K562 (cell line): ENCODE measurements at regions not wholly inside any gene's neighbourhood (a gene's known extent, or its start where the extent isn't known, plus 50 kb on each side); places are given as distances from the start of the nearest gene placed in this dataset.

Experiments
- ATAC-seq: fragments of 200-7000 bp; cut with Tn5 transposase; 3 replicates; pipeline ENCODE4 v1.9.1; 2020; ENCODE audit warnings: moderate library complexity
- BruUV-seq: library from RNA; stranded (reverse); fragments of 400-500 nt; replicated peaks from 2 replicates; lab custom pipeline; 2021; lab: Mats Ljungman, UMichigan
- CTCF ChIA-PET: fragments of 300-600 bp; formaldehyde crosslinking; extraction: SDS; loops from one replicate; lab custom pipeline; 2021; ENCODE audit warnings: low intra/inter-chr PET ratio; lab: Yijun Ruan, JAX
- POLR2A ChIA-PET: fragments of 300-600, 350-650 bp; sonication (Branson Sonifier 250); formaldehyde crosslinking; extraction: SDS; loops from one replicate; lab custom pipeline; 2021; ENCODE audit warnings: antibody characterized with exemption, inconsistent platforms; lab: Yijun Ruan, JAX
- DNase-seq, 4 experiments: peaks; one replicate each; pipeline versions ENCODE4 v3.0.0 to v3.0.0-alpha.2; 2011 to 2018; ENCODE audit warnings: low spot score in 3 of 4, mixed read lengths in 3 of 4; ENCODE audit errors: extremely low read depth in 1 of 4
- FAIRE-seq: peaks from 2 replicates; lab custom pipeline; 2011; peaks lifted over from hg19 to GRCh38; lab: Jason Lieb, UNC
- H2AFZ ChIP-seq: 2 replicates; pipeline ENCODE4 v1.6.0; 2011; ENCODE audit warnings: low read depth, low read length, control low read depth, inconsistent platforms
- H3K27ac ChIP-seq: fragments of 200-600 bp; 3 replicates; pipeline ENCODE4 v1.8.0; 2011; ENCODE audit warnings: low read depth, mild to moderate bottlenecking, control low read depth, inconsistent platforms, low read length, moderate library complexity, mixed read lengths; ENCODE audit errors: extremely low read depth
- H3K27me3 ChIP-seq, 2 experiments: fragments of 300-600 bp in 1 of 2; 2 replicates in 1 of 2; 3 replicates in 1 of 2; pipeline versions ENCODE4 v1.6.0 to v1.8.0; 2011; ENCODE audit warnings: inconsistent platforms in 2 of 2, low read length in 2 of 2, mild to moderate bottlenecking in 1 of 2, mixed read lengths in 1 of 2, moderate library complexity in 1 of 2; ENCODE audit not compliant: control insufficient read depth in 2 of 2, insufficient read depth in 2 of 2
- H3K36me3 ChIP-seq: fragments of 300-600 bp; 3 replicates; pipeline ENCODE4 v1.8.0; 2011; ENCODE audit warnings: mild to moderate bottlenecking, low read length, inconsistent platforms; ENCODE audit not compliant: control insufficient read depth, insufficient read depth
- H3K4me1 ChIP-seq, 2 experiments: fragments of 200-600 bp in 1 of 2; replicated peaks in 1 of 2; 2 replicates in 1 of 2; 3 replicates in 1 of 2; pipeline versions ENCODE4 v1.5.1 to v1.8.0; 2011; ENCODE audit warnings: inconsistent platforms in 2 of 2, low read length in 2 of 2, mild to moderate bottlenecking in 1 of 2, mixed read lengths in 1 of 2, moderate library complexity in 1 of 2; ENCODE audit not compliant: control insufficient read depth in 2 of 2, insufficient read depth in 2 of 2
- H3K4me2 ChIP-seq: 2 replicates; pipeline ENCODE4 v1.6.1; 2011; ENCODE audit warnings: low read length, control low read depth, inconsistent platforms, mixed read lengths; ENCODE audit not compliant: insufficient read depth
- H3K4me3 ChIP-seq: fragments of 200-600 bp; sonication (generic), shearing (Covaris generic); 2 replicates; pipeline ENCODE4 v1.5.1; 2016; ENCODE audit warnings: control low read depth, inconsistent platforms
- H3K79me2 ChIP-seq: fragments of 200-600 bp; 3 replicates; pipeline ENCODE4 v1.8.0; 2011; ENCODE audit warnings: low read length, inconsistent platforms; ENCODE audit not compliant: control insufficient read depth, insufficient read depth
- H3K9ac ChIP-seq, 2 experiments: 2 replicates each; pipeline versions ENCODE4 v1.6.0 to v1.6.1; 2011; ENCODE audit warnings: low read depth in 2 of 2, low read length in 2 of 2, control low read depth in 1 of 2, inconsistent platforms in 1 of 2, mild to moderate bottlenecking in 1 of 2, mixed read lengths in 1 of 2; ENCODE audit not compliant: insufficient read depth in 1 of 2
- H3K9me1 ChIP-seq: one replicate; pipeline ENCODE4 v1.6.0; 2011; ENCODE audit warnings: inconsistent platforms, mild to moderate bottlenecking, low read length, moderate library complexity; ENCODE audit not compliant: control insufficient read depth, insufficient read depth
- H3K9me3 ChIP-seq: replicated peaks from 2 replicates; pipeline ENCODE4 v1.5.1; 2011; ENCODE audit warnings: low read depth, low read length, inconsistent platforms; ENCODE audit not compliant: control insufficient read depth, insufficient read depth
- H4K20me1 ChIP-seq: replicated peaks from 2 replicates; pipeline ENCODE4 v1.6.1; 2011; ENCODE audit warnings: low read length, inconsistent platforms, mixed read lengths; ENCODE audit not compliant: control insufficient read depth, insufficient read depth
- ATF2 ChIP-seq: sonication (generic); formaldehyde crosslinking; IDR thresholded peaks from 2 replicates; pipeline ENCODE4 v1.8.1; 2022; ENCODE audit warnings: missing genetic modification reagents
- CHD1 ChIP-seq: fragments of 200-600 bp; sonication (generic); IDR thresholded peaks from one replicate; pipeline ENCODE4 v1.6.1; 2012; ENCODE audit warnings: mild to moderate bottlenecking, moderate library complexity, low read length, inconsistent platforms
- HNRNPK ChIP-seq: fragments of 200-400 bp; formaldehyde crosslinking; IDR thresholded peaks from one replicate; pipeline ENCODE4 v1.6.1; 2018; ENCODE audit warnings: mild to moderate bottlenecking, low read depth, low read length; ENCODE audit not compliant: poor library complexity, severe bottlenecking
- MLX ChIP-seq, 2 experiments: fragments of 450-650 bp in 1 of 2; sonication (generic) in 1 of 2; formaldehyde crosslinking; conservative IDR thresholded peaks; 2 replicates each; pipeline versions ENCODE4 v1.4.0 to v1.8.1; 2020 to 2022; ENCODE audit warnings: mild to moderate bottlenecking in 1 of 2, missing genetic modification reagents in 1 of 2
- PML ChIP-seq: IDR thresholded peaks from 2 replicates; pipeline ENCODE4 v1.6.1; 2012; ENCODE audit warnings: low read length, inconsistent platforms
- ZBTB2 ChIP-seq: fragments of 450-650 bp; IDR thresholded peaks from 2 replicates; pipeline ENCODE4 v1.6.1; 2016; ENCODE audit warnings: antibody characterized with exemption
- WGBS: fragments of 100-300 bp; shearing (Covaris generic); methylation state at CpG from one replicate; pipeline ENCODE4 v1.1.6; 2016; ENCODE audit warnings: low coverage, mixed read lengths; ENCODE audit not compliant: insufficient coverage; ENCODE audit errors: missing lambda C conversion rate; 5-methylcytosine and 5-hydroxymethylcytosine counted together
- in situ Hi-C: fragments of 300-500 bp; cut with MboI; formaldehyde crosslinking; loops from 4 replicates; pipeline ENCODE4 v1.15.0; 2018; ENCODE audit warnings: inconsistent platforms, mixed read lengths
- intact Hi-C: fragments of 100-400 bp; cut with micrococcal nuclease; formaldehyde crosslinking; loops from 2 replicates; pipeline ENCODE4 v1.14.2; 2022

- ChIA-PET POLR2A (interaction anchor here (0.6 kb wide), 1 partner anchor 1624 kb away, joined by 3 read pairs; no protein-coding TSS in a partner anchor), CTCF (no interaction called here)
- Histone ChIP-seq H3K36me3 (no peaks in the 10 kb centered on the region), H3K9me1 (no peaks in the 10 kb centered on the region), H2AFZ (no peak overlapping the region), H3K9me3 (0 out of 2 replicates have a peak, but pooled peaks cover 1% of the 10 kb centered on the region), H3K4me2 (no peak overlapping the region), H3K27me3 (no peaks in the 10 kb centered on the region), H3K79me2 (no peaks in the 10 kb centered on the region), H3K4me3 (no peak overlapping the region), H3K27ac (no peak overlapping the region), H3K4me1 (no peaks in the 10 kb centered on the region), H4K20me1 (no peaks in the 10 kb centered on the region), H3K9ac (no peak overlapping the region)
- intact Hi-C loops: no loop called here
- no peak for ATAC-seq
- DNase-seq: no peak
- in situ Hi-C loops: no loop called here
- no TSS peak for BruUV-seq
- TF ChIP-seq ATF2 (CRISPR knock-in tag) (no peak), MLX (CRISPR knock-in tag; conservative IDR thresholded peaks at IDR 0.05) (no peak), PML (no peak), HNRNPK (no peak), CHD1 (no peak), ZBTB2 (no peak)
- 4% methylated on average over 7 of the region's 7 CpGs for WGBS
- no peak for FAIRE-seq
These were observed 1381.5 kb upstream of the ADGRL3 start for GRCh38 chr4:59818656-59819055.
